ENCODE measurements at regions not wholly inside any gene's neighbourhood (a gene's known extent, or its start where the extent isn't known, plus 50 kb on each side); places are given as distances from the start of the nearest gene placed in this dataset.

DNA sequence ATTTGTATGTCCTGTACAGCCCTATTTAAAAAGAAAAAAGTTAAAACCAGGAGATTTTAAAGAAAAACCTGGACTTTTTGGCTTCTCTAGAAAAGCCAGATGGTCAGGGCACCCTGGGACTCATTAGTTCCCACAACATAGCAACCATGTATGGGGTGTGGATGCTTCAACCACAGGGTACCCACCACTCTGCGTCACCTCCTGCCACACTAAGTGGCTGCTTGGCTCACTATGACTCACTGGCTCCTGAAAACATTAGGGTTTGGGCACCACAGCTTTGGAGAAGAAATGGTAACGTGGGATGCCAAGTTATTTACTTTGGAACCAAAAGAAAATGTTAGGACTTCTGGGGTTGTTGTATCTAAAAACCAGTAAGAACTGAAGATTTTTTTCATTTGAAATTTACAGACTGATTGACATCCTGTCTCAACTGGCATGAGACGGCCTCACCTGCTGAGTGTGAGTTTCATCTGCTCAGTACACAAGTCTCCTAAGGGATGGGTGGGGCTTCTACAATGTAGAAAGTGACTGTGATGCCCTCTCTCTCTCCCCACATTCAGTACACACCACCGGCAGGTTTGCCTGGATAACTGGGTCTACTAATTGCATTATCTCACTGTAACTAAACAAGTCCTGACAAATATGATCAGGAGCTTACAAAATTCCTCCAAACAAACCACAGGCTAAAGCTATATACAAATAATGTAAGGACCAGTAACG, 103.9 kb downstream of the ESM1 start:
- no peaks in the 10 kb centered on the region for H3K36me3 ChIP-seq (ENCODE audit: control insufficient read depth in 4 of 4, insufficient read depth in 4 of 4, low read length in 4 of 4)
- peaks cover 0 to 6% (median 0%) of the 10 kb centered on the region in 4 donors for H3K9me3 ChIP-seq (ENCODE audit: control insufficient read depth in 4 of 4, insufficient read depth in 3 of 4, low read length in 3 of 4)
- no peak overlapping the region for H3K9ac ChIP-seq (ENCODE audit: insufficient read depth in 1 of 2, low read length in 2 of 2)
- no peak overlapping the region for H3K27ac ChIP-seq (ENCODE audit: low read depth in 1 of 2, low read length in 1 of 2)
- peaks cover 0 to 9% (median 0%) of the 10 kb centered on the region in 5 donors for H3K4me1 ChIP-seq (ENCODE audit: control insufficient read depth in 5 of 5, insufficient read depth in 5 of 5, low read length in 5 of 5)
- ATAC-seq (ENCODE audit: insufficient read depth, low FRiP score) (no peak), DNase-seq (no peak)
- 71 to 89% methylated on average over 5 of the region's 5 CpGs for WGBS, 2 donors
- H3K27me3 ChIP-seq (ENCODE audit: control insufficient read depth in 3 of 3, insufficient read depth in 3 of 3, low read length in 2 of 3), result peaks cover 0 to 20% (median 7%) of the 10 kb centered on the region in 3 donors
- TF ChIP-seq, protein P1, sequence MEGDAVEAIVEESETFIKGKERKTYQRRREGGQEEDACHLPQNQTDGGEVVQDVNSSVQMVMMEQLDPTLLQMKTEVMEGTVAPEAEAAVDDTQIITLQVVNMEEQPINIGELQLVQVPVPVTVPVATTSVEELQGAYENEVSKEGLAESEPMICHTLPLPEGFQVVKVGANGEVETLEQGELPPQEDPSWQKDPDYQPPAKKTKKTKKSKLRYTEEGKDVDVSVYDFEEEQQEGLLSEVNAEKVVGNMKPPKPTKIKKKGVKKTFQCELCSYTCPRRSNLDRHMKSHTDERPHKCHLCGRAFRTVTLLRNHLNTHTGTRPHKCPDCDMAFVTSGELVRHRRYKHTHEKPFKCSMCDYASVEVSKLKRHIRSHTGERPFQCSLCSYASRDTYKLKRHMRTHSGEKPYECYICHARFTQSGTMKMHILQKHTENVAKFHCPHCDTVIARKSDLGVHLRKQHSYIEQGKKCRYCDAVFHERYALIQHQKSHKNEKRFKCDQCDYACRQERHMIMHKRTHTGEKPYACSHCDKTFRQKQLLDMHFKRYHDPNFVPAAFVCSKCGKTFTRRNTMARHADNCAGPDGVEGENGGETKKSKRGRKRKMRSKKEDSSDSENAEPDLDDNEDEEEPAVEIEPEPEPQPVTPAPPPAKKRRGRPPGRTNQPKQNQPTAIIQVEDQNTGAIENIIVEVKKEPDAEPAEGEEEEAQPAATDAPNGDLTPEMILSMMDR (IDR thresholded peaks at IDR 0.05; ENCODE audit: control extremely low read depth, extremely low read depth), result no peak
- H3K4me3 ChIP-seq, result no peak overlapping the region

DNA sequence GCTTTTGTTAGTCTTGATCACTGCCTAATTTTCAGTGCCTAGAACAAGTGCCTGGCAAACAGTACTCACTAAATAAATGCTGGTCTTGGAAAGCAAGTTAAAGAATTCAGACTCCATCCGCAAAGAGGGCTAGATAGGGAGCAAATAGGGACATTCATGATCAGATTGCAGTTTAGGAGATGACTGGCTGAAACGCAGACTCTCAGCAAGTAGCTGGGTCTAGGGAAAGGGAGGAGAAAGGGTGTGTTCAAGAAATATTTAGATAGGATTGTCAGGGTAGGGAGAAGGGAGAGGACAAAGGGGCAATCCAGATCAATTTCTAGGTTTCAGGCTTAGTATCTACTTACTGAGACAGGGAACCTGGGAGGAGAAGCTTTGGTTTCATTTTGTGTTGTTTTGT, 108.4 kb downstream of the ESM1 start:
- no peak overlapping the region for H3K9ac ChIP-seq (ENCODE audit: insufficient read depth in 1 of 2, low read length in 2 of 2)

DNA sequence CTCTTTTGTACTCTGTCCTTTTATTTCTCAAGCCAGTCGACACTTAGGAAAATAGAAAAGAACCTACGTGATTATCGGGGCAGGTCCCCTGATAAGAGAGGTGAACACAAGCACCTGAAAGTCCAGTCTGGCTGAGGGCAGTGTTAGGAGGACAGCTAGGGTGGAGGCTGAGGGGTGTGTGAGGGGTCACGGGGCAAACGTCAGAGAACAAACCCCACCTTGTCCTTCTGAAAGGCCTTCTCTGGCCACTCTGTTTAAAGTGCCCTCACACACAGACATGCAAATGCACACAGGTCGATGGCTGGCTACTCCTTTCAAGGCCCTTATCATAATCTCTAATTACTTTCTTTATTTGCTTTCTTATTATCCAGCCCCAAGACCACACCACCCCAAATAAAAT, 108.8 kb downstream of the ESM1 start:
- TF ChIP-seq, protein P1 (IDR thresholded peaks at IDR 0.05; ENCODE audit: control extremely low read depth, extremely low read depth), result no peak
- Histone ChIP-seq H3K4me1 (ENCODE audit: control insufficient read depth in 5 of 5, insufficient read depth in 5 of 5, low read length in 5 of 5) (peaks cover 0 to 8% (median 0%) of the 10 kb centered on the region in 5 donors), H3K9me3 (ENCODE audit: control insufficient read depth in 4 of 4, insufficient read depth in 3 of 4, low read length in 3 of 4) (peaks cover 0 to 2% (median 0%) of the 10 kb centered on the region in 4 donors), H3K4me3 (no peak overlapping the region), H3K9ac (ENCODE audit: insufficient read depth in 1 of 2, low read length in 2 of 2) (no peak overlapping the region), H3K36me3 (ENCODE audit: control insufficient read depth in 4 of 4, insufficient read depth in 4 of 4, low read length in 4 of 4) (no peaks in the 10 kb centered on the region), H3K27me3 (ENCODE audit: control insufficient read depth in 3 of 3, insufficient read depth in 3 of 3, low read length in 2 of 3) (no peaks in the 10 kb centered on the region), H3K27ac (ENCODE audit: low read depth in 1 of 2, low read length in 1 of 2) (no peak overlapping the region)
- WGBS, 2 donors, result 71 to 86% methylated on average over 6 of the region's 6 CpGs
- no peak for DNase-seq
- no peak for ATAC-seq (ENCODE audit: insufficient read depth, low FRiP score)

More for the DNA sequence above, 108.4 kb downstream of the ESM1 start:
- 78 to 88% methylated on average over 2 of the region's 2 CpGs for WGBS, 2 donors
- H3K27me3 ChIP-seq (ENCODE audit: control insufficient read depth in 3 of 3, insufficient read depth in 3 of 3, low read length in 2 of 3), result no peaks in the 10 kb centered on the region
- H3K4me3 ChIP-seq, result no peak overlapping the region
- ATAC-seq (ENCODE audit: insufficient read depth, low FRiP score), result no peak
- DNase-seq, result no peak
- peaks cover 0 to 8% (median 0%) of the 10 kb centered on the region in 5 donors for H3K4me1 ChIP-seq (ENCODE audit: control insufficient read depth in 5 of 5, insufficient read depth in 5 of 5, low read length in 5 of 5)
- H3K27ac ChIP-seq (ENCODE audit: low read depth in 1 of 2, low read length in 1 of 2), result no peak overlapping the region
- no peaks in the 10 kb centered on the region for H3K36me3 ChIP-seq (ENCODE audit: control insufficient read depth in 4 of 4, insufficient read depth in 4 of 4, low read length in 4 of 4)
- TF ChIP-seq, protein P1 (IDR thresholded peaks at IDR 0.05; ENCODE audit: control extremely low read depth, extremely low read depth), result no peak
- H3K9me3 ChIP-seq (ENCODE audit: control insufficient read depth in 4 of 4, insufficient read depth in 3 of 4, low read length in 3 of 4), result peaks cover 0 to 2% (median 0%) of the 10 kb centered on the region in 4 donors

All from lung (tissue), 11 donors.